Mesenteric fat pad (tissue), 1 donor: ENCODE measurements at regions not wholly inside any gene's neighbourhood (a gene's known extent, or its start where the extent isn't known, plus 50 kb on each side); places are given as distances from the start of the nearest gene placed in this dataset.
"Not testable (repeated sequence)": the region's sequence is repeated elsewhere in the genome, so short reads cannot be mapped to it uniquely, and the experiment has no call there.

Experiments used
- DNase-seq: peaks from one replicate; pipeline ENCODE4 v3.0.0-alpha.2; 2020; ENCODE audit warnings: low spot score
- donor health status: DM: yes; HTN: yes; CAD: no.

- not testable (repeated sequence) for DNase-seq
These were observed 141.4 kb upstream of the S1PR3 start for GRCh38 chr9:88849878-88850277.

DNA sequence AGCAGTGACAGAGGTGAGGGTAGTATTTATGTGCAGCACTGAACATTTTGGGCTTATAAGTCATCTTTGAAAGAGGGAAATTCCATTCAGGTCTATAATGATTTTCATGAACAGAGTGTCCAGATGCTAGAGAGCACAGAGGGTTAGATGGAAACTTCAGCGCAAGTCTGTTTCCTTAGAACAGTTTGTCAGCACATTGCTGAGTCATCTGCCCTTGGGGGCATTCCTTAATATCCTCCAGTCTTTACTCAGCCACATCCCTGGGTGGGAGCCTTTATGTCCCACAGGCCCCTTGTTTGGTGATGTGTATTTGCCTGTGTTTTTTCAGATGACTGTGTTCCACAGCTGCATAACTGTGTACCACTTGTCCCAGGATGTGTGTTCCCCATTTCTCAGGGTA lies 138.5 kb upstream of the S1PR3 start:
- DNase-seq = no peak

DNA sequence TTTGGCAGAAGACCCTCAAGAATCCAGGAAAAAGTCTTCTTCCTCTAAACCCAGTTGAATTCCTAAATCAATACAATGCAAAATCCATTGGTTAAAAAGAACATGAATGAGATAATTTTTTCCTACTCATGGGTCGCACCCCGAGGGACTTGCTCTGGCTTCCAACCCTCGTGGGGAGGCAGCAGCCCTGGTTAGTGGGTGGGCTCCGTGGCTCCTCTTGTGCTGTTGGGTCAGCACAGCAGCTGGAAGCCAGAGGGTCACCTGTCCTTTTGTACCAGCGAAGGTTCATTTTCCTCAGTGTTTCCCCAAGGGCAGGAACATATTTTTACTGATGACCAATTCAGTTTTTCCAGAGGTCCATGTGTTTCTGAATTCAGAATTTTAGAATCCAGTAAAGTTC lies 120.6 kb upstream of the S1PR3 start:
- no peak for DNase-seq

- no peak for DNase-seq
These were observed 119.6 kb upstream of the S1PR3 start for GRCh38 chr9:88871669-88872068.

DNA sequence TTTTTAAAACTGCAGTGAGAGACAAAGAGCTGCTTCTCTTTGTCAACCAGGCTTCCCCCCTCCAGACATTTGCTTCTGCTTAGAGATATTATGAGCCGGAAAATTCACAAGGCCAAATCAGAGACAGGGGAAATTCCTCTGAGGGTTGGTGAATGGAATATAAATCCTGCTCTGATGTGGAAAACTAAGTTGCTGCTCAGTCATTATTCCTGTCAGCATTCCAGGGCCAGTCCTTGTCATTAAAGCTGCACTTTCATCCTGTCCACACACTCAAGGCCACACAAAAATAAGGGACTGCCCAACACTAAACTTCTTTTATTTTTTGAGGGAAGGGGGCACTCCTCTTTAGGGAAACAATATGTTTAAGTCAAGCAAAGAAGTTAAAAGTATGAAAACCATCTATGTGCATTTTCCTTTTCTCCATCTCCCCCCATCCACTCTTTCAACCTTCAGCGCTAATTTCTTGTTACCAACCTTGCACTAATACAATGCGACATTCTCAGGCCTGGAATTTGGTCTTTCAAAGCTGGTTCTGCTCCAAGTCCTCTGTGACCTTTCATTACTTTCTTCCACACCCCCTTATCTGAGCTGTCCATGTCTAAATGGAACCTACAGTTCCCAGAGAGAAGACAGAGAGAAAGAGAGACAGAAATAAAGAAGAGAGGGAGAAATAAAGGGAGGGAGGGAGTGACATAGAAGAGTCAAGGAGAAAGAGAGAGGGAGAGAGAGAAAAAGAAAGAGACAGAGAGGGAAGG lies 118.9 kb upstream of the S1PR3 start:
- no peak for DNase-seq

DNA sequence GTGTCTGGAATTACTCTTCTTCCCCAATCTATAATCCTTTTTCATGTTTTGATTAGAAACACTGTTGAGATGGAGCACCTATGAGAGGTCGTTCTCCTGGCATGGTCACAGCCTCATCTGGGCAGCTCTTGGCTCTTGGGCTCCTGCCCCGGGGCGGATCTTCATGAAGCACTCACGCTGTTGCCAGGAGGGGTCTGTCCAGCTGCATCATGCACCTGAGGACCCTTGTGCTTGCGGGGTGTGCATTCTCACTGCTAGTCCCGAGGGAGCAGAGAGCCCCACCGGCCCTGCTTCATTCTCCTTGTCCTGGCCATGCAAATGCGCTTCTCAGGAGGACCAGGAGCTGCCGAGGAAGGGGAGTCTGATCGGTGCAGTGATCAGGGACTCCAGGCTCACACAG lies 117.6 kb upstream of the S1PR3 start:
- DNase-seq = no peak

DNA sequence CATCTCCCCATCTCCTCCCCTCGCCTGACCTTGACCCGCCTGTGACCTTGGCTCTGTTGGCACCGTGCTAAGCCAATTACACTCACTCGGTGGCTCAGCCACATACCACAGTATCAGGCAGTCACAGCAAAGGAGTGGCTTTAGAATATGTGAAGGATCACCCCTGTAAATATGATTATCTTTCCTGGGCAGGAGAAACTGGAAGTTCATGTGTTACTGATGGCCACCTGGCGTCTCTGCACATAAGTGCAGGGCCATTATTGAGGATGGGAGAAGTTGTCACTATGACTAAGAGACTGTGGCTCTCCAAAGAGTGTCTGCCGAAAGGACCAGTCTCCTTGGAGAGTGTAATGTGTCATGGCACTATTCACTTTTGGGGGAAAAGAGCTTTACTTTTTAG lies 116.9 kb upstream of the S1PR3 start:
- DNase-seq = no peak

DNA sequence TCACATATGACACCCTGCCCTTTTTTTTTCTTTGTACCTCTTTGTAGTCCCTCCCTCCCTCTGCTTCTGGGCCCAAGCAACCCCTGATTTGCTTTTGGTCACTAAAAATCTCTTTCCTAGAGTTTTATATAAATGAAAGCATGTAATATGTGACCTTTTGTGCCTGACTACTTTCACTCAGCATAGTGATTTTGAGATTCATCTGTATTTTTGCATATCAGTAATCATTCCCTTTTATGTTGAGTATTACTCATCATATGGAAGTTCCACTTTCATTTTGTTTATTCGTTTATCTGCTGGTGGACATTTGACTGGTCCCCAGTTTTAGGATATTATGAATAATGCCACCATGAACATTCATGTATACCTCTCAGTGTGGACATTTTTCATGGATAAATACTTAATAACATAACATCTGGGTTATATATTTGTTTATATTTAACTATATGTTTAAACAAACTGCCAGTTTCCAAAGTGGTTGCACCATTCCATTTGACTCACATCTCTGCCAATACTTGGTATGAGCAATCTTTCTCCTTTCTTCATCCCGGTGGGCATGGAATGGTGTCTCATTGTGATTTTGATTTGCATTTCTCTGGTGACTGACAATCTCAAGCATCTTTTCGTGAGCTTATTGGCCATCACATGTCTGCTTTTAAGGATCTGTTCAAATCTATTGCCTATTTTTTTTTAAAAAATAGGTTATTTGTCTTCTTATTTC lies 115.7 kb upstream of the S1PR3 start:
- DNase-seq = no peak

DNA sequence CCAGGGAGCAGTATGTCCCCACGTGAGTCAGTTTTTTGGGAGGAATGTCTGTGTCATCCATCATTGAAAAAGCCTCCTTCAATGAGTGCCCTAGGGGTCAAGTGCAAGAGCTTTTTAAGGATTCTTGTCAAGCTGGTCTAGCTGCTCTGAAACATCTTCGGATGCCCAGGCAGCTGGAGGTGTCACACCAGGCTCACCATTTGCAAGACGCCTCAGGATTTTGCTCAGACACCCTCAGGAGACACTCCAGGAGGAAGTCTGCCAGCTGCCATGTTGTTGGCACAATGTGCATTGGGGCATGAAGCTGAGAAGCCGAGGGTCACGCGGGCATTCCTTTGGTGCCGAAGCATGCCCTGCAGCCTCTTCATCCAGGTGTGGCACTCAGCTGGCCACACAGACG lies 111.1 kb upstream of the S1PR3 start:
- DNase-seq = no peak

- DNase-seq = not testable (repeated sequence)
These were observed 107.0 kb upstream of the S1PR3 start for GRCh38 chr9:88884291-88884690.

DNA sequence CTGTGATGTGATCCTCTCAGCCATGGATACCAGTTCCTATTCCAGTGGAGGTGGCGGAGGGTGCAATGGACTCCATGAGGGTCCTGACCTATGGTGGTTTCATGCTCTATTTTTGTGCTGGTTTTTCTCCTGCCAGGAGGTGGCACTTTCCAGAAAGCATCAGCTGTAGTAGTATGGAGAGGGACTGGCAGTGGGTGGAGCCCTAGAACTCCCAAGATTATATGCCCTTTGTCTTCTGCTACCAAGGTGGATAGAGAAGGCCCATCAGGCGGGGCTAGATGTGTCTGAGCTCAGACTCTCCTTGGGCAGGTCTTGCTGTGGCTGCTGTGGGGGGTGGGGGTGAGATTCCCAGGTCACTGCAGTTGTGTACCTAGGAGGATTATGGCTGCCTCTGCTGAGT lies 104.5 kb upstream of the S1PR3 start:
- not testable (repeated sequence) for DNase-seq

GRCh38 chr9:88889386-88889785 lies 101.9 kb upstream of the S1PR3 start:
- no peak for DNase-seq

DNA sequence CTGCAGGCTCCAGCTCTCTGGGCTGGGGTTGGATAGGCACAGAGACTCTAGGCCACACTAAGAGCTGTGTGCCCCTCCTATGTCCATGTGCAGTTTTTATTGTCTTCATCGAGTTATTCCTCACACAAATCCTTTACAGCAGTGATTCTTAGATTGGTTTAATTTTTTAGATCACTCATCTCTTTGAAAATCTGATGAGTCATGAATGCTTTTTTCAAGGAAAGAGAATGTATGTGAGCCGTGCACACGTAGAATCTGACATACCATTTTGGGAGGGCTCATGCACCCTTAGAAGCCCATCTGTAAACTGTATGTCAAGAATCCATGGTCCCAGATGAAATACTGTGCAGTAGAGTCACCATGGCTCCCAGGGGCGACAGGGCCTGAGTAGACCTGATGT lies 100.7 kb upstream of the S1PR3 start:
- DNase-seq = no peak

DNA sequence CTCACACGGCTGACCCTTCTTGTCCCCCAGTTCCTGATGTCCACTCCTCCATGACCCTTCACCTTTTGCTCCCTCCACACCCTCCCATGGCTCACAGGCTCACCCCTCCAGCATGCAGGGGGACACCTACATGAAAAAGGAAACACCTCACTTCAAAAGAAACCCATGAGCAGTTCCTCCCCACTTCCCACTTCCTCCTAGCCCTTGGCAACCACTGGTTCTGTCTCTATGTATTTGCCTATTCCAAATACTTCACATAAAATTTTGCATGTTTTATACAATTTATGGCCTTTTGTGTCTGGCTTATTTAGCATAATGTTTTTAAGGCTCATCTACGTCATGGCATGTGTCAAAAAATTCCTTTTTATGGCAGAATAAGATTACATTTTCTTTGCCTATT lies 100.2 kb upstream of the S1PR3 start:
- no peak for DNase-seq

DNA sequence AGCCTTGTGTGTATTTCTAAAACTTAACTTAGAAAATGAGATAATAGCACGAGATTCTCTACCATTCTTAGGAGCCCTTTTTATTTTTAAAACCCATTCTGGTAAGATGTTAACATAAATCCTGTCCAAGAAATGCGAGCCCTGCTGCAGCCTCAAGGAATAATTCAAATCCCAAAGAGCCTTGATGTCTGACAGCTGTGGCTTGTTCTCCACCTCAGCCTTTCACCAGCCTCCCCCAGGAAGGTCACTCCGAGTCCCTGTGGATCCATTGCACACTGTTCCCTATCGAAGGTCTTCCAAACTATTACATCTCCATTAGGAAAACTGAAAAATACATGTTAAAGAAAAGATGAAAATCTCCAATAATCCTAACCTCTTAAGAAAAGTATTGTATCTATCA lies 98.5 kb upstream of the S1PR3 start:
- no peak for DNase-seq

DNA sequence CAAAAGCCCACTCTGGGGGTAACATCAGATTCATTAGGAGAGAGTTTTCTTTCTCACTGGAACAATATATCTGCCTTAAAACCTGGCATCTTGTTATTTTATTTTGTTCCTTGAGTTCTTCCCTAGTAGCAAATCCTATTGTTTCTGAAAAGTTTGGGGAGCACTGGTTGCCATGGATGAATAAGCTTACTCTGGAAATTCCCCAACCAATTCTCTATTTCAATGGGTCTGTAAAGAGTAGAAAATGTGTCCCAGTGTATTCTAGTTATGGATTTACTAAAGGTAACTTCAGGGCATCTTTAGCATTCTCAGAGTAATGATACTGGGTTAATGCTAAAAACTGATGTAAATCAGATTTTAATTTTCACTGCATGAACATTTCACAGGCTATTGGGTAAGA lies 94.2 kb upstream of the S1PR3 start:
- DNase-seq = no peak

- DNase-seq = no peak
These were observed 93.1 kb upstream of the S1PR3 start for GRCh38 chr9:88898039-88898720.

GRCh38 chr9:88905506-88905905 lies 85.8 kb upstream of the S1PR3 start:
- DNase-seq = no peak

DNA sequence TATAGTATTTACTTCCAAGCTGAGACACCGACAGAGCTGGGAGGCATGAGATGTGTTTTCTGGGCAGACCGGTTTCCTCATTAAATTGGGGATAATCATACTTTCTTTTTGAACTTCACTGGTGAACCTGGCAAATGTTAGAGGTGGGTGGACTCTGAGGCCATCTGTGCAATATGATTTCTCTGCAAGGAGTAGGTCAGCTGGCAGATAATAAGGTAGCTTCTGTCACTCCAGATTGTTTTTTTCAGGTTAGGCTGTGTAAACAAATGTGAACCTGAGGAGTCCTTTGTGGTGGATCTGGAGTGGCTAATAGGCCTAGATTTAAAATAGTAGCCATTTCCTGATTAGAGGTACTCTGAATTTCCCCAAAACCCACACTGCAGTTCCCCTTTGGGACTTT lies 75.4 kb upstream of the S1PR3 start:
- DNase-seq = no peak

- DNase-seq = no peak
These were observed 74.4 kb upstream of the S1PR3 start for GRCh38 chr9:88916894-88917293.

DNA sequence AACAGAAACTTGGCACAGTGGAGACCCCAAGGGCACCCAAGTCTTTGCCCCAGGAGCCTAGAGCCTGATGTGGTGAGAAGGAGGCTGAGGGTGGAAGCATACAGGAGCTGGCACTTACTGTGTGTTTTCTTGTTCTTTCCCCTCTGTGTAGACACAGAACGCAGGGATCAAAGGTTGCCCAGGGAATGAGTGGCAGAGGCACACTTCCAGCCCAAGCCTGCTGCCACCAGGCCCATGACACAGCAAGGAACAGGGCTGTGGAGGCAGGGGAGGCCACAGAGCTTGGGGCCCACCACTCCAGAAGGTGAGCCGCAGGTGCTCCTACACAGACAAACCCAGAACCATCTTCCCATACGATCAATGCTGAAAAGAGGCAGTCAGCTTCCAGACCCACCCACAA lies 73.9 kb upstream of the S1PR3 start:
- DNase-seq = no peak

GRCh38 chr9:88918537-88918936 lies 72.7 kb upstream of the S1PR3 start:
- not testable (repeated sequence) for DNase-seq

GRCh38 chr9:88920645-88921044 lies 70.6 kb upstream of the S1PR3 start:
- DNase-seq = no peak
